SH-SY5Y (cell line): ENCODE measurements at regions not wholly inside any gene's neighbourhood (a gene's known extent, or its start where the extent isn't known, plus 50 kb on each side); places are given as distances from the start of the nearest gene placed in this dataset.

Source experiments
- GATA2 ChIP-seq: IDR thresholded peaks from 2 replicates; pipeline ENCODE4 v1.6.1; 2011; ENCODE audit warnings: mild to moderate bottlenecking, low read depth, low read length
- GATA3 ChIP-seq: IDR thresholded peaks from 2 replicates; pipeline ENCODE4 v1.6.1; 2011; ENCODE audit warnings: low read depth, mild to moderate bottlenecking, low read length, moderate library complexity

DNA sequence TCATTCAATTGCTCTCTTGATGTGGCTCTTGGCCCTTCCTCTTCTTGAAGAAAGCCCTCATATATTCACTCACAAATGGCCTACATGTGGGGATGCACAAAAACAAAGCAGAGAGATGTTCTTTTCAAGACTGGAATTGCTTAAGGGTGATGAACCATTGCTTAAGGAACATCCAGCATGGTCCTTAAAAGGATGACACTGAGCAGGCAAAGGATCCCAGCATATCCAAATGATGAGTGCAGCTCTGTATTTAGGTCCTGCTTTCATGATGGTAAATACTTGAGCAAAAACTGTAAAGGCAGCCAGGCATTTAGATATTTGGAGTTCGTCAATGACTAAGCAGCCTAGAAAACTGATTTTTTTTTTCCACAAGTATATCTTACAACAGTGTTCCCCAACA lies 173.8 kb upstream of the ARRDC4 start:
- no peak for TF ChIP-seq GATA3
- TF ChIP-seq GATA2 = no peak

GRCh38 chr15:97790180-97790579 lies 170.3 kb upstream of the ARRDC4 start:
- TF ChIP-seq GATA3 (no peak), GATA2 (no peak)

DNA sequence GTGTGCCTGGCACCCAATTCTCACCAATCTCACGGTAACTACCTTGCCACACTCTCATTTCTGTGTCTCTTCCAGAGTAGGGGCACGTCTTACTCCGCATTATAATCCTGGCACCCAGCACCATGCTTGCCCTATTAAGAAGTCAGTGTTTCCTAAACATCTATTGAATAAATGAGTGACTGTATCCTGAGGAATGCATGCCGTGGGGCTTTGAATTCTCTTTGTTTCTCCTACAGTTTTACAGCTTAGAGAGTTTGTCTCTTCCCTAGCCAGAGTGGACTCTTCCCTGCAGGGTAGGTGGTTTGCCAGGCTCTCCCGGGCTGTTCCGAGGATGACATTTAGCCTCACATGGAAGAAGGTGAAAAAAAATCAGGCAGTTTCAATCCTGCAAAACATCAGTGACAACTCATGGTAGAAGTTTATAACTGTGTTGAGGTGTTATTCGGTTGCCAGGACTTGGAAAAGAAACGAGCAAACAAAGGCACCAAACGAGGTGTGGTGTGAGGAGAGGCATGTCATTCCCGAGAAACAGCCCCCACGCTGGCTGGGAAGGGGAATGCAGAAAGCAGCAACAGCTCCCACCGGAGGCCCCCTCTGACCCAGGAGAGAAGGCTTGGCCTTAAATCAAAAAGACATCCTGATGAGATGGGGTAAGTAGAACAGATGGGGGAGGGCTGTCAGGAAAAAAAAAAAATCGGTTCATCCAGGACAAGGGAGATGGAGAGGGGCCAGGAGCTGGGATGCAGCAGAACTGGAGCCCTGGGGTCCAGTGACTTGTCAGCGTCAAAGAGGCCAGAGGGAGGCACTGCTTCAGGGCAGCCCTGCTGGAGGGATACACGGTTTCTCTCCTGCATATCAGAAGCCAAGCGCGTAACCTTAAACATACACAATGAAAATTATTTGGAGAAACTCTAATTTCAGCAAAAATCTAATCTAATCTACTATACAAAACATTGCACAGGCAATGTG lies 168.4 kb upstream of the ARRDC4 start:
- TF ChIP-seq GATA3 (no peak), GATA2 (no peak)

DNA sequence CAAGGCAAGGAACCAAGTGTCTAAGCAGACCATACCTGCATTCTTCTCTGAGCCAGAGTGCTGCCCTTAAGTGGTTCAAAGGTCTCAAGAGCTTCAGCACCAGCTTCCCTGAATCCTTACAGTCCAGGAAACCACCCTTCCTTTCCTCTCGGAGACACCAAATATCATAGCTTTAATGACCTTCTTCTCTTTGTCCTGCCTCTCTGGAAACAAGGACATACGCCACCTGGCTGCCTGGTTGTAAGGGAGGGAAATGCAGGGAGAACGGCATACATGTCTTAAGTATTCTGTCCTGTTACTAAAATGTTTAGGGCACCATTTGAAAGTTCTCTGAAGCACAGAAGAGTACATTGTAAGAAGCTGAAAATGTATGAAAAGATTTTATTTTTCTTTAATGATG lies 155.6 kb upstream of the ARRDC4 start:
- TF ChIP-seq GATA3 (no peak), GATA2 (no peak)

DNA sequence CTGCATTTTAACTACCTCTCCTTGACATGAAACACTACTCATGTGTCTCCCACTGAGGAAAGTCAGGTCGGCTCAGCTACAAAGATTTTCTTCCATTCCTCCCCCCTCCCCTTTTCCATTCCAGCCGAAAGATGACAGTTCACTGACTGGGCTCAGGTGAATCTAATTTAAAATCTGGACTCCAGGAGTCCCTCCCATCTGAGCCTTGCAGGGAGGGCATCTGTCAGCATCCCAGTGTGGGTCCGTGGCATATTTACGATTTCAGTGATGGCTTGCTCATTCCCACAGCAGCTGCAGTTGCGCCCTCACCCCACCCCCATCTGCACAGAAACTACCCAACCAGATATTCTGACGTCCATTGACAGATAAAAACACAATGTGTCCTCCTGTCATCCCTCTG lies 153.7 kb upstream of the ARRDC4 start:
- no peak for TF ChIP-seq GATA2
- no peak for TF ChIP-seq GATA3

GRCh38 chr15:97815835-97816234 lies 144.7 kb upstream of the ARRDC4 start:
- TF ChIP-seq GATA3 (no peak), GATA2 (no peak)

GRCh38 chr15:97817276-97817890 lies 143.1 kb upstream of the ARRDC4 start:
- no peak for TF ChIP-seq GATA2
- TF ChIP-seq GATA3 = no peak

- TF ChIP-seq GATA3 = no peak
- TF ChIP-seq GATA2 = no peak
Observed at GRCh38 chr15:97836003-97836402, 124.5 kb upstream of the ARRDC4 start.

DNA sequence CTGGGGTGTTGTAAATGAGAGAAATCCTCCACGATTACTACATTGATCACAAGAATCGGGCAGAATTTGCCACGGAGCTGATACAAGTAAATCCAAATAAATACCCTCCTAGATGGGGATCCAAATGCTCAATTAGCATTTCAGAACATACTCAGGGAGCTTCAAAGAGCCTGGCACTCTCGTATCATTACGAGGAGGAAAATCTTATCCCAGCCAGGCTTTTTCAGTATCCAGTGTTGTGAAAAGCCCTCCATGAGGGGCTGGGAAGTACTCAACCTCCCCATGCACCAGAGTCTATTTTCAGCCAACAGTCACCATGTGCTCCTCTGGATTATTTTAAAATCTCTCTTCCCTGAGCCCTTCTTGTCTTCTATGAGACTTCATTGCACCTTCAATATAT lies 122.6 kb upstream of the ARRDC4 start:
- TF ChIP-seq GATA2 (no peak), GATA3 (no peak)

GRCh38 chr15:97838606-97839210 lies 121.8 kb upstream of the ARRDC4 start:
- TF ChIP-seq GATA2 (no peak), GATA3 (no peak)

GRCh38 chr15:97840501-97840900 lies 120.0 kb upstream of the ARRDC4 start:
- TF ChIP-seq GATA2 = no peak
- no peak for TF ChIP-seq GATA3

- TF ChIP-seq GATA3 = no peak
- TF ChIP-seq GATA2 = no peak
Observed at GRCh38 chr15:97841558-97841957, 118.9 kb upstream of the ARRDC4 start.

GRCh38 chr15:97849183-97849582 lies 111.3 kb upstream of the ARRDC4 start:
- TF ChIP-seq GATA3 = no peak
- TF ChIP-seq GATA2 = no peak

GRCh38 chr15:97858296-97858695 lies 102.2 kb upstream of the ARRDC4 start:
- TF ChIP-seq GATA3 (no peak), GATA2 (no peak)
